Umbilical cord (tissue), 1 donor: ENCODE measurements at regions not wholly inside any gene's neighbourhood (a gene's known extent, or its start where the extent isn't known, plus 50 kb on each side); places are given as distances from the start of the nearest gene placed in this dataset.
"Not testable (repeated sequence)": the region's sequence is repeated elsewhere in the genome, so short reads cannot be mapped to it uniquely, and the experiment has no call there.

Source experiments
- DNase-seq: peaks from one replicate; pipeline ENCODE4 v3.0.0-alpha.2; 2015; ENCODE audit warnings: low spot score

- no peak for DNase-seq
Measured at GRCh38 chr6:150683320-150683719, 83.6 kb downstream of the PLEKHG1 start.

- no peak for DNase-seq
Measured at GRCh38 chr6:150684161-150684560, 84.5 kb downstream of the PLEKHG1 start.

- DNase-seq: no peak
Measured at GRCh38 chr6:150684714-150685459, 85.2 kb downstream of the PLEKHG1 start.

- DNase-seq: no peak
Measured at GRCh38 chr6:150685860-150686259, 86.2 kb downstream of the PLEKHG1 start.

- DNase-seq: peak; percentile 45
Measured at GRCh38 chr6:150686566-150686965, 86.9 kb downstream of the PLEKHG1 start.

- DNase-seq: no peak
Measured at GRCh38 chr6:150687508-150687907, 87.8 kb downstream of the PLEKHG1 start.

GRCh38 chr6:150689900-150690590 is 90.4 kb downstream of the PLEKHG1 start:
- no peak for DNase-seq

GRCh38 chr6:150690681-150691080 is 91.0 kb downstream of the PLEKHG1 start:
- no peak for DNase-seq

- DNase-seq: no peak
Measured at GRCh38 chr6:150691463-150691862, 91.8 kb downstream of the PLEKHG1 start.

- no peak for DNase-seq
Measured at GRCh38 chr6:150692604-150693003, 92.9 kb downstream of the PLEKHG1 start.

GRCh38 chr6:150694889-150695288 is 95.2 kb downstream of the PLEKHG1 start:
- DNase-seq: peak; percentile 51

GRCh38 chr6:150695652-150696051 is 96.0 kb downstream of the PLEKHG1 start:
- DNase-seq: peak; percentile 53

GRCh38 chr6:150696190-150696589 is 96.5 kb downstream of the PLEKHG1 start:
- DNase-seq: peak; percentile 86

- DNase-seq: not testable (repeated sequence)
Measured at GRCh38 chr6:150696918-150697317, 97.2 kb downstream of the PLEKHG1 start.

GRCh38 chr6:150697515-150697914 is 97.8 kb downstream of the PLEKHG1 start:
- DNase-seq: no peak

GRCh38 chr6:150698391-150698790 is 98.7 kb downstream of the PLEKHG1 start:
- DNase-seq: no peak

- DNase-seq: no peak
Measured at GRCh38 chr6:150702675-150703074, 103.0 kb downstream of the PLEKHG1 start.

GRCh38 chr6:150704447-150705192 is 104.9 kb downstream of the PLEKHG1 start:
- no peak for DNase-seq

GRCh38 chr6:150705392-150705791 is 105.7 kb downstream of the PLEKHG1 start:
- DNase-seq: peak; percentile 42

GRCh38 chr6:150710236-150710635 is 110.6 kb downstream of the PLEKHG1 start:
- no peak for DNase-seq

GRCh38 chr6:150711061-150711460 is 111.4 kb downstream of the PLEKHG1 start:
- DNase-seq: no peak
